KBM-7 (cell line): ENCODE measurements at regions not wholly inside any gene's neighbourhood (a gene's known extent, or its start where the extent isn't known, plus 50 kb on each side); places are given as distances from the start of the nearest gene placed in this dataset.
A peak's percentile ranks its signal among the peaks of the same experiment; 100 is the strongest.

Source experiments
- DNase-seq: peaks from one replicate; pipeline ENCODE4 v3.0.0-alpha.2; 2015
- in situ Hi-C: fragments of 300-500 bp; cut with MboI; formaldehyde crosslinking; loops from 2 replicates; pipeline ENCODE4 v1.14.3; 2020; ENCODE audit warnings: low sequenced_read_pairs, low pct_unique_long_range_greater_than_20kb, mixed read lengths

GRCh38 chr18:75621818-75622217, 194.3 kb upstream of the SMIM21 start:
- in situ Hi-C loops, result no loop called here
- no peak for DNase-seq

GRCh38 chr18:75618146-75618545, 190.6 kb upstream of the SMIM21 start:
- in situ Hi-C loops, result no loop called here
- DNase-seq, result no peak

- in situ Hi-C loops, result no loop called here
- no peak for DNase-seq
Observed at GRCh38 chr18:75612456-75612855, 185.0 kb upstream of the SMIM21 start.

- in situ Hi-C loops, result no loop called here
- no peak for DNase-seq
Observed at GRCh38 chr18:75607701-75608100, 180.2 kb upstream of the SMIM21 start.

- no peak for DNase-seq
- in situ Hi-C loops, result no loop called here
Observed at GRCh38 chr18:75592527-75592926, 165.0 kb upstream of the SMIM21 start.

GRCh38 chr18:75588412-75588811, 160.9 kb upstream of the SMIM21 start:
- DNase-seq, result no peak
- in situ Hi-C loops, result no loop called here

GRCh38 chr18:75587131-75587530, 159.6 kb upstream of the SMIM21 start:
- in situ Hi-C loops, result no loop called here
- DNase-seq, result no peak

GRCh38 chr18:75586130-75586889, 158.8 kb upstream of the SMIM21 start:
- in situ Hi-C loops, result no loop called here

DNA sequence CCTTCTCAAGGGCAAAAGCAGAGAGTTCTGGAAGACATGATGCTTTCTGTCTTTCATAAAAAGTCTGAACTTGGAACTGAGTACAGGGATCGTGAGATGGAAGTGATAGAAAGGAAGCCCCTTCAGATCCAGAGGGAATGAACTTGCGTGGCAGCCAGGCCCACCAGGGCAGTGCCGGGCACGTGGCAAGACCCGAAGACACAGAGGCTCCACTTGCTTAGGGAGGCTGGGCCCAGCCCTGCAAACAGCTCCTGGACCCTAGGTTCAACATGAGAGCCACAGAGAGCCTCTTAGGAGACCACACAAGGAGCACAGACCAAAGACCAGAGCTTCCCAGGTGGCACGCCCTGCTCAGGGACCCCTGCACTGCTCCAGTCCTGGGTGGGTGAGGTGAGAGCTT, 155.4 kb upstream of the SMIM21 start:
- no peak for DNase-seq
- in situ Hi-C loops, result no loop called here

More at GRCh38 chr18:75586130-75586889, 158.8 kb upstream of the SMIM21 start:
- no peak for DNase-seq

GRCh38 chr18:75582406-75582821, 154.9 kb upstream of the SMIM21 start:
- in situ Hi-C loops, result no loop called here
- no peak for DNase-seq

DNA sequence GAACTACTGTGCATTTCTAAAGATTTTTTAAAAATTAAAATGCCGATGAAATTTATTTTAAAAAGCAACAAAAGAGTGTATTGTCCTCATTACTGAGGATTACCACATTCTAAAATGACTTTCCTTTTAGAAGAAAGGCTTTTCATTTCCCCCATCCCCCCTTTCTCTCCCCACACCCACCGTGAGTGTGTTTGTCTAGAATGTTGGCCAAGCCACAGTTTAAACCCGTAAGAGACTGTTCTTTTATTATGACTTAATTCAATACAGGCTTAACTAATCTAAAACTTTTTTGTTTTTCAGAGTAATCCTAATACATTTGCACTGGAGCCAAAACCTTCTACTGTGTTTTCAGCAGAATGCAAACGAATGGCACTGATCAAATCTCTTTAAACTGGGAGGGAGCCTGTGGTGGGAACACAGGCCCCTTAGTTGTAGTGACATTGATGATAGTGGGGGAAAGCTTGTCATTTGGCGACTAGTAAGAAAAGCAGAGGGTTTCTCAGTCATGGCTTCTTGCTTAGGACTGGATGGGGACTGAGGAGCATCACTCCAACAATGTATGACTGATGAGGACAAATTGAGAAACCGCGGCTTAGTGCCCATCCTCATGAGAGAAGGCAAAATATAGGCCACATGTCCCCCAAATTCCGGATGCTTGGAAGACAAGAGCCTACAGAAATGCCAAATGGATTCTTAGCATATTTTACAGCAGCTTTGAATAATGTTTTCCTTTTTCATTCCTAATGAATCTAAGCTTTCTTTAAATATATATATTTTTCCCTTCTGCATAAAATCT, 154.0 kb upstream of the SMIM21 start:
- no peak for DNase-seq
- in situ Hi-C loops, result no loop called here

GRCh38 chr18:75574187-75574586, 146.7 kb upstream of the SMIM21 start:
- in situ Hi-C loops, result no loop called here
- no peak for DNase-seq

GRCh38 chr18:75563150-75563549, 135.6 kb upstream of the SMIM21 start:
- in situ Hi-C loops, result no loop called here
- no peak for DNase-seq

- in situ Hi-C loops, result no loop called here
- no peak for DNase-seq
Observed at GRCh38 chr18:75562216-75562615, 134.7 kb upstream of the SMIM21 start.

- no peak for DNase-seq
- in situ Hi-C loops, result no loop called here
Observed at GRCh38 chr18:75558790-75559189, 131.3 kb upstream of the SMIM21 start.

- in situ Hi-C loops, result no loop called here
- DNase-seq, result no peak
Observed at GRCh38 chr18:75556841-75557240, 129.3 kb upstream of the SMIM21 start.

DNA sequence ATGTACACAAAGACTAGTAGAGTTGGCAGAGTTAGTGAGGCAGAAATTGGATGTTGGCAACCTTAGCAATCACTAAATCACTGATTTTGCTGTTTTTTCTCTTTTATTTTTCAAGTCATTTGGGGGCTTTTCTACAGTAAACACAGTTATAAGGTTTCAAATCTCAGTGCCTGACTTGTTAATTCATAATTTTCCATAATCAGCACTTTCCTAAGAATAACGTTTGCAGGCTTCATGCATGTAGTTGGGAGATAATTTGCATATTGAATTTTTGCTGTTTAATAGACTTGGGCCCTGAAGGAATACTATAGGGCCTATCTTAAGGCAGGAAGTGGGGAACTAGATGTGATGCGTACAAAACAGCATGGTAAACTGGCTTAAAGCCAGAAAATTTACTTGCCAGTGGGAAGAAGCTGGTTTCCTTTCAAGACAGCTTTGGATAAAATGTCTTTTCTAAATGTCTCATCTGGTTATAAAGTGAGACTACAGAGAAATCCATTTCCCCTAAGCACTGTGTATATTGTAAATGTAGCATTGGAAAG, 127.2 kb upstream of the SMIM21 start:
- no peak for DNase-seq
- in situ Hi-C loops, result no loop called here

DNA sequence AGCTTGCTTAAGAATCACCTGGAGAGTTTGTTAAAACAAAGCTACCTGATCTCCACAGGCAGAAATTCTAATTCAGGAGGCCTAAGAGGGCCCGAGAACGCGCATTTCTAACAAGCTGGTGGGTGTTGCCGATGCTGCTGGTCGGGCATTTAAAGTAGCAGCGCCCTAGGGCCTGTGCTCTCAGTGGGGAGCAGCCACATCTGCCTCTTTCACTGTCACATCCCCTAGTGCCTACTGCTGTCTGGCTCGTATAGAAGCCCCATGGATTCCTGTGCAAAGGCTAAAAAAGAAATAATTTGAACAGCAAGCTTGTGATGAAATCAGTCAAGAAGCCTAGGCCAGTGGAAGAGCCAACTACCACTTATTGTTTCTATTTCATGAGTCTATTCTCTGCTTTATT, 126.7 kb upstream of the SMIM21 start:
- in situ Hi-C loops, result no loop called here
- DNase-seq, result no peak

- no peak for DNase-seq
- in situ Hi-C loops, result no loop called here
Observed at GRCh38 chr18:75553021-75553420, 125.5 kb upstream of the SMIM21 start.

GRCh38 chr18:75551071-75551470, 123.6 kb upstream of the SMIM21 start:
- in situ Hi-C loops, result no loop called here

More at GRCh38 chr18:75551071-75551470, 123.6 kb upstream of the SMIM21 start:
- DNase-seq, result peak; percentile 4
